Central memory CD8-positive, alpha-beta T cell (primary cell): ENCODE measurements at regions not wholly inside any gene's neighbourhood (a gene's known extent, or its start where the extent isn't known, plus 50 kb on each side); places are given as distances from the start of the nearest gene placed in this dataset.
"Not testable (repeated sequence)": the region's sequence is repeated elsewhere in the genome, so short reads cannot be mapped to it uniquely, and the experiment has no call there.

Source experiments
- ATAC-seq: fragments of 150-1000 bp; cut with Tn5 transposase; replicated peaks from 2 replicates; pipeline ENCODE4 v1.10.0; 2022; ENCODE audit warnings: mild to moderate bottlenecking, moderate FRiP score, moderate number of reproducible peaks; ENCODE audit not compliant: poor library complexity, severe bottlenecking; ENCODE audit errors: extremely low read depth
- DNase-seq, 2 donors: peaks; one replicate each; pipeline ENCODE4 v3.0.0; 2021; ENCODE audit warnings: low spot score in 2 of 2
- H3K27ac Mint-ChIP-seq: one replicate; pipeline ENCODE4 v1.8.0; 2022; ENCODE audit warnings: low read depth, mild to moderate bottlenecking, moderate library complexity, mixed read lengths
- H3K27me3 Mint-ChIP-seq: one replicate; pipeline ENCODE4 v1.8.0; 2022; ENCODE audit warnings: mixed read lengths
- H3K36me3 Mint-ChIP-seq: one replicate; pipeline ENCODE4 v1.8.0; 2022; ENCODE audit warnings: mild to moderate bottlenecking, moderate library complexity, mixed read lengths; ENCODE audit not compliant: insufficient read depth
- H3K4me1 Mint-ChIP-seq: one replicate; pipeline ENCODE4 v1.8.0; 2022; ENCODE audit warnings: mixed read lengths
- H3K4me3 Mint-ChIP-seq: one replicate; pipeline ENCODE4 v1.8.0; 2022; ENCODE audit warnings: mild to moderate bottlenecking, moderate library complexity, mixed read lengths
- H3K9me3 Mint-ChIP-seq: one replicate; pipeline ENCODE4 v1.8.0; 2022; ENCODE audit warnings: mixed read lengths

DNA sequence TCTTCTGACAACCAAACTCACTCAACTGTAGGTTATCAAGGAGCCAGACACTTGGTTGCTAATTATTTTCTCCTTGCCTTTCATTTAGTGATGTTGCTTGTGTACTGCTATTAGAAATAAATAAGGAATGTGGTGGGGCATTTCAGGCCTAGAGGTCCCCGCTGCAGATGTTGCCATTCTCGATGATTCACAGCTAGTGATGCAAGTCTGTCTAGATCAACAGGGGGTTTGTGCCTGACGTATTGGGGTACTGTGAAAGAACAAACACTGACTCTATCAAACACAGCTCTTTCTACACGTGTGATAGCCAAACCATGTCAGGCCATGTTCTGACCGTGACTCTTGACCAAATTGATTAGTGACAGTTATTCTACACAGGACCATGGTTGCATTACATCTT, 144.7 kb downstream of the OSTF1 start:
- H3K9me3 Mint-ChIP-seq = no peaks in the 10 kb centered on the region
- no peak for ATAC-seq
- no peaks in the 10 kb centered on the region for H3K27me3 Mint-ChIP-seq
- H3K27ac Mint-ChIP-seq = no peak overlapping the region
- H3K4me1 Mint-ChIP-seq = no peaks in the 10 kb centered on the region
- no peak overlapping the region for H3K4me3 Mint-ChIP-seq
- no peak for DNase-seq
- peaks cover 2% of the 10 kb centered on the region for H3K36me3 Mint-ChIP-seq

GRCh38 chr9:75235632-75236031, 147.3 kb downstream of the OSTF1 start:
- ATAC-seq (no peak), DNase-seq (no peak)
- Mint-ChIP-seq H3K27me3 (no peaks in the 10 kb centered on the region), H3K4me1 (no peaks in the 10 kb centered on the region), H3K4me3 (no peak overlapping the region), H3K36me3 (no peaks in the 10 kb centered on the region), H3K27ac (no peak overlapping the region), H3K9me3 (no peaks in the 10 kb centered on the region)

GRCh38 chr9:75238311-75238976, 150.1 kb downstream of the OSTF1 start:
- Mint-ChIP-seq H3K9me3 (no peaks in the 10 kb centered on the region), H3K36me3 (no peaks in the 10 kb centered on the region), H3K4me3 (no peak overlapping the region), H3K4me1 (no peaks in the 10 kb centered on the region), H3K27me3 (no peaks in the 10 kb centered on the region), H3K27ac (no peak overlapping the region)
- ATAC-seq (peak; percentile 73), DNase-seq (peak in 1 of 2 donors; percentile 21)

DNA sequence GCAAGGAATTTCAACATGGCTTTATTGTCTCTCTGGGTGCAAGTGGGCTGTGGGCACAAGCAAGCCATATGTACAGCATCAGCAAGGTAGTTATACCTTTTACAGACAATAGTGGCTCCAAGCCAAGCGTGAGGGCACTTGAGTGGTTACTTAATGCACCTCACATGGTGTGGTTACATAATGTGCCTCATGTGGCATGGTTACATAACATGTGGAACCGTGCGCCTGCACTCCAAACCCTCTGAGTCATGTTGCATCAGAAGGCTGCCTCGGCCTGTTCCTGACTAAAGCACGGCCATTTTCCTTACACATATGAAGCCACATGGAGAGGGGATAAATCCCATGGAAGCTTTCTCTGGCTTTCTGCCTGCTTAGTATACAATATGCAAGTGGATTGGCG, 150.9 kb downstream of the OSTF1 start:
- no peak for DNase-seq
- ATAC-seq = no peak

DNA sequence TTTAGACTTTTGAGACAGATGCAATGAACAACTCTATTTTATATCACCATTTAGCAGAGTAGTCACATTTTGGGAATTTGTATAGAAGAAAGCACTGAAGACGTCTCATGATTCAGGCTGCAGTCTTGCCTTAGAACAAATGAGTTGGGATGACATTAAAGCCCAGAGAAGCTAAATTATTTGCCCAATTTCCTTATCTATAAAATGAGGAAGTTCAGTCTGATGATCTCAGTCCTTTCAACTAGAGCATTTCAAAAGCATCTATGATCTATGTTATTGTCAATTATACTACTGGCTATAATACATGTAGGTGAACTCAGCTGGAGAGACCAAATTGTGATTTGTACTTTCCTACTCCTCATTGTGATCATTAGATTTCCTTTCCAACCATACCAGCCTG, 154.1 kb downstream of the OSTF1 start:
- H3K9me3 Mint-ChIP-seq = peaks cover 7% of the 10 kb centered on the region
- H3K4me3 Mint-ChIP-seq = no peak overlapping the region
- DNase-seq (no peak), ATAC-seq (no peak)
- H3K36me3 Mint-ChIP-seq = no peaks in the 10 kb centered on the region
- no peak overlapping the region for H3K27ac Mint-ChIP-seq
- no peaks in the 10 kb centered on the region for H3K4me1 Mint-ChIP-seq
- no peaks in the 10 kb centered on the region for H3K27me3 Mint-ChIP-seq

More for the DNA sequence above, 150.9 kb downstream of the OSTF1 start:
- Mint-ChIP-seq H3K9me3 (no peaks in the 10 kb centered on the region), H3K27me3 (no peaks in the 10 kb centered on the region), H3K27ac (no peak overlapping the region), H3K4me1 (no peaks in the 10 kb centered on the region), H3K4me3 (no peak overlapping the region), H3K36me3 (no peaks in the 10 kb centered on the region)

DNA sequence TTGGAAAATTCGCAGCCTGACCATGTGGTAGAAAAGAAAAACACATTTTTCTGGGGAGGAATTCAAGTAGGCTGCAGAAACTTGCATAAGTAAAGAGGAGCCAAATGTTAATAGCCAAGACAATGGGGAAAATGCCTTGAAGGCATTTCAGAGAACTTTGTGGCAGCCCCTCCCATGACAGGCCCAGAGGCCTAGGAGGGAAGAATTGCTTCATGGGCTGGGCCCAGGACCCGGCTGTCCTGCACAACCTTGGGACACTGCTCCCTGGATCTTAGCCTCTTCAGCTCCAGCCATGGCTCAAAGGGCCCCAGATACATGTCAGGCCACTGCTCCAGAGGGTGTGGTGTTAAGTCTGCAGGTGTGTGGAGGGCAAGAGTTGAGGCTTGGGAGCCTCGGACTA, 158.6 kb downstream of the OSTF1 start:
- no peaks in the 10 kb centered on the region for H3K27me3 Mint-ChIP-seq
- ATAC-seq (no peak), DNase-seq (no peak)
- peaks cover 26% of the 10 kb centered on the region for H3K9me3 Mint-ChIP-seq
- H3K4me3 Mint-ChIP-seq = no peak overlapping the region
- H3K27ac Mint-ChIP-seq = no peak overlapping the region
- no peaks in the 10 kb centered on the region for H3K36me3 Mint-ChIP-seq
- H3K4me1 Mint-ChIP-seq = no peaks in the 10 kb centered on the region

- no peak for ATAC-seq
- H3K4me3 Mint-ChIP-seq = no peak overlapping the region
Observed at GRCh38 chr9:75265525-75265972, 177.2 kb downstream of the OSTF1 start.

GRCh38 chr9:75269197-75269596, 180.9 kb downstream of the OSTF1 start:
- no peak for DNase-seq
- ATAC-seq = no peak
- Mint-ChIP-seq H3K9me3 (peaks cover 8% of the 10 kb centered on the region), H3K27me3 (no peaks in the 10 kb centered on the region), H3K4me1 (no peaks in the 10 kb centered on the region), H3K36me3 (peaks cover under 1% of the 10 kb centered on the region), H3K4me3 (no peak overlapping the region), H3K27ac (no peak overlapping the region)

More at GRCh38 chr9:75265525-75265972, 177.2 kb downstream of the OSTF1 start:
- no peaks in the 10 kb centered on the region for H3K9me3 Mint-ChIP-seq
- no peaks in the 10 kb centered on the region for H3K27me3 Mint-ChIP-seq
- DNase-seq = no peak
- H3K36me3 Mint-ChIP-seq = no peaks in the 10 kb centered on the region
- no peak overlapping the region for H3K27ac Mint-ChIP-seq
- no peaks in the 10 kb centered on the region for H3K4me1 Mint-ChIP-seq

DNA sequence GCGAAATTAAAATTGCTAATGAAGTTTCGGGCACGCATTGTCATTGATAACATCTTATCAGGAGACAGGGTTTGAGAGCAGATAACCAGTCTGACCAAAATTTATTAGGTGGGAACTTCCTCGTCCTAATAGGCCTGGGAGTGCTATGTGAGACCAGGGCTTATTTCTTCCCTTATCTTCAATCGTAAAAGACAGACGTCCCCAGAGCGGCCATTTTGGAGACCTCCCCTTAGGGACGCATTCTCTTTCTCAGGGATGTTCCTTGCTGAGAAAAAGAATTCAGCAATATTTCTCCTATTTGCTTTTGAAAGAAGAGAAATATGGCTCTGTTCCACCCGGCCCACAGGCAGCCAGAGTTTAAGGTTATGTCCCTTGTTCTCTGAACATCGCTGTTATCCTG, 184.7 kb downstream of the OSTF1 start:
- H3K4me1 Mint-ChIP-seq, H3K9me3 Mint-ChIP-seq, H3K27ac Mint-ChIP-seq, H3K4me3 Mint-ChIP-seq, H3K36me3 Mint-ChIP-seq, DNase-seq, ATAC-seq, H3K27me3 Mint-ChIP-seq: not testable (repeated sequence)

DNA sequence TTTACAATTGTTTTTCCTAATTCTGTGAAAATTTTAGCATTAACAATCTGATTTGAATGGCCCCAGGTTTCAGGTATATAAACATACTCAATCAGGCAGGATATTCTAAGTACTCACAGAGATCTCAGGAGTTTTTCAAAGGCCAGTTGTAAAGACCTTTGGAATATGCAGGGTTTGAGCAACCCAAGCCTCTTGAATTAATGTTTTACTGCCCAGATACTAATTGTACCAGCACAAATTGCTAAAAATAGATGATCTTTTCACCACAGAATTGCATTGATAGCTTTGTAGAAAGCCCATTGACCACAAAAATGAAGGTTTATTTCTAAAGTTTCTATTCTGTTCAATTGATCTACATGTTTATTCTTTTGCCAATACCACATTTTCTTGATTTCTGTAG, 186.5 kb downstream of the OSTF1 start:
- no peak for DNase-seq
- no peak for ATAC-seq
- no peaks in the 10 kb centered on the region for H3K27me3 Mint-ChIP-seq
- H3K4me3 Mint-ChIP-seq = no peak overlapping the region
- H3K36me3 Mint-ChIP-seq = peaks cover 3% of the 10 kb centered on the region
- peaks cover 8% of the 10 kb centered on the region for H3K9me3 Mint-ChIP-seq
- no peaks in the 10 kb centered on the region for H3K4me1 Mint-ChIP-seq
- H3K27ac Mint-ChIP-seq = no peak overlapping the region

GRCh38 chr9:75282047-75282446, 193.7 kb downstream of the OSTF1 start:
- H3K36me3 Mint-ChIP-seq = peaks cover 2% of the 10 kb centered on the region
- H3K27me3 Mint-ChIP-seq = no peaks in the 10 kb centered on the region
- H3K27ac Mint-ChIP-seq = no peak overlapping the region
- peaks cover 16% of the 10 kb centered on the region for H3K9me3 Mint-ChIP-seq
- ATAC-seq (no peak), DNase-seq (no peak)
- no peak overlapping the region for H3K4me3 Mint-ChIP-seq
- no peaks in the 10 kb centered on the region for H3K4me1 Mint-ChIP-seq

DNA sequence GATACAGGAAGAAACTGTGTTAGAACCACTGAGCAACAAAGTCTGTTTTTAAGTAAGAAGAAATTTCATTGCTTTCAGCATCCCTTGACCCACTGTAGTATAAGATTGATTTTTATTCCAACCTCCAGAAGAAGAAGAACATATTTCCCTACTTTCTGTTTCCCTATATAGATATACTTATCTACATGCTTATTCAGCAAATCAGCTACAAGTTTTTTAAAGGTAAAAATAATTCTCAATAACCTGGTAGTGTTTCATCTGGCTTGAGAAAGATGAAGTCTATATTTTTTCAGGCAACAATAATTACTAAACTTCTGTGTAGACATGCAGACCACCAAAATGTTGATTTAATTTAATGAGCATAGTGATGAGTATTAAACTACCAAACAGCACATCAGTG, 201.0 kb downstream of the OSTF1 start:
- Mint-ChIP-seq H3K4me1 (no peaks in the 10 kb centered on the region), H3K36me3 (peaks cover 4% of the 10 kb centered on the region), H3K27ac (no peak overlapping the region), H3K27me3 (peaks cover 13% of the 10 kb centered on the region), H3K4me3 (no peak overlapping the region), H3K9me3 (peaks cover 16% of the 10 kb centered on the region)
- no peak for DNase-seq
- no peak for ATAC-seq

DNA sequence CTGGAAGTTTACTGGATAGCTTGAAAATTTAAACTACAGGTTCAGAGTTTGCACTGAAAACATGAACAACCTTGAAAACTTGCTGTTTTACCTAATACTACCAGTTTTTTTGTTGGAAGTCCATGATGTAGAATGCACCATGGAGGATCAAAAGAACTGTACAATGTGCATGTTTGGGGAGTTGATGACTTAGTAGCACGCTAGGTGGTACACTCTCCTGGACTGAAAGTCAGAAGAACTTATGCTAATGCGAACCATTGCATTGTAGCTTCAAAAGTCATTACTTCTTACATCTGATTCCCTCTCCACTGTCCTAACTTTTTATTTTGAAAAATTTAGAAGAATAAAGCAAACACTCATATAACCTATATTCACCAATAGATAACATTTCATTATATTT, 211.0 kb downstream of the OSTF1 start:
- H3K9me3 Mint-ChIP-seq = no peaks in the 10 kb centered on the region
- no peak for ATAC-seq
- no peaks in the 10 kb centered on the region for H3K4me1 Mint-ChIP-seq
- H3K4me3 Mint-ChIP-seq = no peak overlapping the region
- no peaks in the 10 kb centered on the region for H3K36me3 Mint-ChIP-seq
- H3K27ac Mint-ChIP-seq = no peak overlapping the region
- no peaks in the 10 kb centered on the region for H3K27me3 Mint-ChIP-seq
- no peak for DNase-seq
